ENCODE measurements at regions not wholly inside any gene's neighbourhood (a gene's known extent, or its start where the extent isn't known, plus 50 kb on each side); places are given as distances from the start of the nearest gene placed in this dataset.

GRCh38 chr1:5748286-5749225, 243.7 kb downstream of the NPHP4 start:
- Mint-ChIP-seq H3K27me3 (ENCODE audit: low read depth) (peaks cover 38% of the 10 kb centered on the region), H3K4me3 (no peak overlapping the region), H3K27ac (no peak overlapping the region), H3K9me3 (no peaks in the 10 kb centered on the region), H3K4me1 (peaks cover 12% of the 10 kb centered on the region), H3K36me3 (ENCODE audit: low read depth) (no peaks in the 10 kb centered on the region)
- TF ChIP-seq CTCF (IDR thresholded peaks at IDR 0.05; ENCODE audit: unreplicated experiment in 3 of 3) = no peak

- Mint-ChIP-seq H3K9me3 (no peaks in the 10 kb centered on the region), H3K4me1 (peaks cover 12% of the 10 kb centered on the region), H3K36me3 (ENCODE audit: low read depth) (no peaks in the 10 kb centered on the region), H3K27me3 (ENCODE audit: low read depth) (peaks cover 38% of the 10 kb centered on the region), H3K4me3 (no peak overlapping the region), H3K27ac (no peak overlapping the region)
- TF ChIP-seq CTCF (IDR thresholded peaks at IDR 0.05; ENCODE audit: unreplicated experiment in 3 of 3) = no peak
Measured at GRCh38 chr1:5747426-5748285, 244.6 kb downstream of the NPHP4 start.

- Mint-ChIP-seq H3K36me3 (ENCODE audit: low read depth) (no peaks in the 10 kb centered on the region), H3K27ac (no peak overlapping the region), H3K9me3 (no peaks in the 10 kb centered on the region), H3K4me3 (no peak overlapping the region), H3K4me1 (peaks cover 12% of the 10 kb centered on the region), H3K27me3 (ENCODE audit: low read depth) (peaks cover 38% of the 10 kb centered on the region)
- no peak for TF ChIP-seq CTCF (IDR thresholded peaks at IDR 0.05; ENCODE audit: unreplicated experiment in 3 of 3)
Measured at GRCh38 chr1:5746611-5747425, 245.4 kb downstream of the NPHP4 start.

- H3K4me1 Mint-ChIP-seq = peaks cover 12% of the 10 kb centered on the region
- no peak overlapping the region for H3K4me3 Mint-ChIP-seq
- peak; percentile 85 to 94 (median 93) for TF ChIP-seq CTCF (IDR thresholded peaks at IDR 0.05; ENCODE audit: unreplicated experiment in 3 of 3)
- H3K9me3 Mint-ChIP-seq = no peaks in the 10 kb centered on the region
- H3K27me3 Mint-ChIP-seq (ENCODE audit: low read depth) = peaks cover 31% of the 10 kb centered on the region
- H3K36me3 Mint-ChIP-seq (ENCODE audit: low read depth) = no peaks in the 10 kb centered on the region
- no peak overlapping the region for H3K27ac Mint-ChIP-seq
Measured at GRCh38 chr1:5745800-5746610, 246.2 kb downstream of the NPHP4 start.
